WTC11 (cell line): ENCODE measurements at regions not wholly inside any gene's neighbourhood (a gene's known extent, or its start where the extent isn't known, plus 50 kb on each side); places are given as distances from the start of the nearest gene placed in this dataset.

Experiments used
- ATAC-seq: fragments of 200-7000 bp; cut with Tn5 transposase; 2 replicates; pipeline ENCODE4 v1.10.0; 2021; ENCODE audit warnings: mild to moderate bottlenecking, moderate library complexity
- CTCF ChIA-PET: fragments of 300-600 bp; sonication (Branson Sonifier 250); formaldehyde crosslinking; loops from one replicate; lab custom pipeline; 2021; ENCODE audit warnings: antibody characterized with exemption; lab: Charles Lee
- POLR2A ChIA-PET: fragments of 350-600 bp; sonication (Branson Sonifier 250); formaldehyde crosslinking; loops from one replicate; lab custom pipeline; 2021; ENCODE audit warnings: antibody characterized with exemption; lab: Charles Lee
- DNase-seq: peaks from one replicate; pipeline ENCODE4 v3.0.0; 2021; ENCODE audit warnings: low spot score
- H3K27ac Mint-ChIP-seq: 2 replicates; pipeline ENCODE4 v1.8.0; 2021; ENCODE audit warnings: mixed read lengths
- H3K27me3 Mint-ChIP-seq: 2 replicates; pipeline ENCODE4 v1.8.0; 2021; ENCODE audit warnings: low read depth, mild to moderate bottlenecking, moderate library complexity, mixed read lengths
- H3K36me3 Mint-ChIP-seq: 2 replicates; pipeline ENCODE4 v1.8.0; 2021; ENCODE audit warnings: mixed read lengths
- H3K4me1 Mint-ChIP-seq: 2 replicates; pipeline ENCODE4 v1.8.0; 2022; ENCODE audit warnings: mixed read lengths
- H3K4me3 Mint-ChIP-seq: 2 replicates; pipeline ENCODE4 v1.8.0; 2021; ENCODE audit warnings: mild to moderate bottlenecking, moderate library complexity, mixed read lengths
- H3K9me3 Mint-ChIP-seq: 2 replicates; pipeline ENCODE4 v1.8.0; 2021; ENCODE audit warnings: mixed read lengths
- HMGA2 ChIP-seq: fragments of 250-450 bp; sonication (Bioruptor Pico); IDR thresholded peaks from 2 replicates; pipeline ENCODE4 v1.4.0; 2021; ENCODE audit warnings: mild to moderate bottlenecking, moderate library complexity
- JUN ChIP-seq: sonication (generic); formaldehyde crosslinking; IDR thresholded peaks from 2 replicates; pipeline ENCODE4 v1.8.0; 2023; ENCODE audit warnings: mild to moderate bottlenecking, missing genetic modification reagents
- MYBL2 ChIP-seq: sonication (generic); formaldehyde crosslinking; IDR thresholded peaks from 2 replicates; pipeline ENCODE4 v1.8.1; 2023; ENCODE audit warnings: mild to moderate bottlenecking, moderate library complexity, missing genetic modification reagents
- TCF7 ChIP-seq: sonication (generic); formaldehyde crosslinking; IDR thresholded peaks from 2 replicates; pipeline ENCODE4 v1.8.0; 2022; ENCODE audit warnings: mild to moderate bottlenecking, low read depth, missing genetic modification reagents, moderate library complexity
- TP53 ChIP-seq: sonication (generic); formaldehyde crosslinking; IDR thresholded peaks from 2 replicates; pipeline ENCODE4 v1.8.1; 2023; ENCODE audit warnings: mild to moderate bottlenecking, missing genetic modification reagents
- ZNF121 ChIP-seq: sonication (generic); formaldehyde crosslinking; IDR thresholded peaks from 2 replicates; pipeline ENCODE4 v1.8.0; 2023; ENCODE audit warnings: missing genetic modification reagents
- ZNF219 ChIP-seq: sonication (generic); formaldehyde crosslinking; IDR thresholded peaks from 2 replicates; pipeline ENCODE4 v1.8.0; 2023; ENCODE audit warnings: missing genetic modification reagents, mild to moderate bottlenecking, borderline replicate concordance
- ZNF317 ChIP-seq: sonication (generic); formaldehyde crosslinking; IDR thresholded peaks from 2 replicates; pipeline ENCODE4 v1.8.1; 2023; ENCODE audit warnings: low read depth, mild to moderate bottlenecking, moderate library complexity, missing genetic modification reagents, borderline replicate concordance
- ZNF671 ChIP-seq: fragments of 250-450 bp; sonication (Bioruptor Pico); IDR thresholded peaks from 2 replicates; pipeline ENCODE4 v1.8.0; 2021; ENCODE audit warnings: mild to moderate bottlenecking
- TF ChIP-seq, protein P1 (sequence below): sonication (generic); formaldehyde crosslinking; IDR thresholded peaks from 2 replicates; pipeline ENCODE4 v1.8.1; 2023; ENCODE audit warnings: mild to moderate bottlenecking, missing genetic modification reagents
- TF ChIP-seq, protein P2 (sequence below): sonication (generic); formaldehyde crosslinking; IDR thresholded peaks from 2 replicates; pipeline ENCODE4 v1.8.1; 2022; ENCODE audit warnings: missing genetic modification reagents, borderline replicate concordance
- TF ChIP-seq, protein P3 (sequence below): fragments of 250-450 bp; sonication (Bioruptor Pico); conservative IDR thresholded peaks from 2 replicates; pipeline ENCODE4 v1.9.0; 2021; ENCODE audit warnings: mild to moderate bottlenecking
- TF ChIP-seq, protein P4 (sequence below): fragments of 250-450 bp; sonication (Bioruptor Pico); IDR thresholded peaks from 2 replicates; pipeline ENCODE4 v1.9.0; 2021; ENCODE audit warnings: moderate library complexity, mild to moderate bottlenecking, inconsistent platforms, borderline replicate concordance
- TF ChIP-seq, protein P5 (sequence below): sonication (generic); formaldehyde crosslinking; IDR thresholded peaks from 2 replicates; pipeline ENCODE4 v1.8.0; 2022; ENCODE audit warnings: mild to moderate bottlenecking, missing genetic modification reagents
- TF ChIP-seq, protein P6 (sequence below): fragments of 250-450 bp; sonication (Bioruptor Pico); IDR thresholded peaks from 2 replicates; pipeline ENCODE4 v1.9.0; 2021; ENCODE audit warnings: mild to moderate bottlenecking
- TF ChIP-seq, protein P7 (sequence below): sonication (generic); formaldehyde crosslinking; IDR thresholded peaks from 2 replicates; pipeline ENCODE4 v1.8.0; 2022; ENCODE audit warnings: mild to moderate bottlenecking, missing genetic modification reagents
- TF ChIP-seq, protein P8 (sequence below): sonication (generic); formaldehyde crosslinking; IDR thresholded peaks from 2 replicates; pipeline ENCODE4 v1.8.0; 2023; ENCODE audit warnings: missing genetic modification reagents, mild to moderate bottlenecking, borderline replicate concordance

DNA sequence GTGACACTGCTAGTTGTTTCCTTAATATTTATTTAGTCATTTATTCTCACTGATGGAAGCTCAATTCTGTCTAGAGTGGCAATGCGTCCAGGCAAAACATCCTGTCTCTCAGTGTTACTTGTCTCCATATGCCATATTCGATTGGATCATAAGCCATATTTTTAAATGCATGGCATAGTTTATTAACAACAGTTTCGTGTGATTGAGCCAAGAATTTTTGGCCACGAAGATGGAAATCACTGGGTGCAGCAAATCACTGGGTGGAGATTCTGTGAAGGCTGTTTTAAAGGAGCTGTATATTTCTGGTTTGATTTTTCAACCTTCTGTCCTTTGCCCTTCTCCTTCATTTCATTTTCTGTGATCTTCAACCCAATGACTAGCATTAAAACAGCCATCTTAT lies 205.2 kb downstream of the JRKL start (continued):
- TF ChIP-seq, protein P1, sequence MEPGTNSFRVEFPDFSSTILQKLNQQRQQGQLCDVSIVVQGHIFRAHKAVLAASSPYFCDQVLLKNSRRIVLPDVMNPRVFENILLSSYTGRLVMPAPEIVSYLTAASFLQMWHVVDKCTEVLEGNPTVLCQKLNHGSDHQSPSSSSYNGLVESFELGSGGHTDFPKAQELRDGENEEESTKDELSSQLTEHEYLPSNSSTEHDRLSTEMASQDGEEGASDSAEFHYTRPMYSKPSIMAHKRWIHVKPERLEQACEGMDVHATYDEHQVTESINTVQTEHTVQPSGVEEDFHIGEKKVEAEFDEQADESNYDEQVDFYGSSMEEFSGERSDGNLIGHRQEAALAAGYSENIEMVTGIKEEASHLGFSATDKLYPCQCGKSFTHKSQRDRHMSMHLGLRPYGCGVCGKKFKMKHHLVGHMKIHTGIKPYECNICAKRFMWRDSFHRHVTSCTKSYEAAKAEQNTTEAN (CRISPR knock-in tag), result no peak
- TF ChIP-seq MYBL2, result no peak

DNA sequence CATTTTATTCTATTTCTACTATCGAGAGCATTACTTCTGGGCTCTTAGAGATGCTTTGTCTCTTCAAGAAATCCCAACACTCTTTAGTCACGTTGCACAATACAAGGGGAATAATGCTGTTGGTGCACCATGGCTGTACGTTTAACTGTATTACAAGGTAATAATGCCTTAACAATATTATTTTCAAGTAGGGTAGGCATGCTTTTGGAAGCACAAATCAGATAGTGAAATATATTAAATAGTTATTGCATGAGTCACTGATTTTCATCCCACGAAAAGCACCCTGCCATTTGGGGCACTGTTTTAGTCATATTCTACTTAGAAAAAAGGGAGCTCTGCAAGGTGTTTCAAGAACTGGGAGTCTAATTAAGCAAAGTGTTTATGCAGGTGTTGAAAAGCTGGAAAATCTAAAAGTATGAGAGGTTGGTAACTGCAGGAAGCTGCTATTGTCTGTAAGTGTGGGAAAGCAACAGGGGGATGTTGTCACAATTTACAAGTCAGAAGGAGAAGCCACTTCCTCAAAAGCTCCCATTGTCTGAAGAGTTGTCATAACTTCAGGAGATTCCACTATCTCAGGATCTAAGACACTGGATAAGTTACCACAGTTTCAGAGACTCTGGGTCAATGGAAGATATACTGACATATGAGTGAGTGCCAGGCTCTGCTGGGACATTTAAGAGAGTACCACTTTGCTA lies 218.2 kb downstream of the JRKL start:
- Mint-ChIP-seq H3K27me3 (peaks cover 78% of the 10 kb centered on the region), H3K9me3 (peaks cover 16% of the 10 kb centered on the region), H3K36me3 (peaks cover 17% of the 10 kb centered on the region), H3K27ac (peak overlapping the region; percentile 58), H3K4me1 (peaks cover 56% of the 10 kb centered on the region), H3K4me3 (peak overlapping the region; percentile 22; the same call in 1 of the 2 replicates)
- ATAC-seq (peak; percentile 87), DNase-seq (no peak)
- CTCF ChIA-PET, result interaction anchor here (1.3 kb wide), 1 partner anchor 144 kb away, joined by 9 read pairs; no protein-coding TSS in a partner anchor
- POLR2A ChIA-PET, result no interaction called here
- TF ChIP-seq, protein P2, sequence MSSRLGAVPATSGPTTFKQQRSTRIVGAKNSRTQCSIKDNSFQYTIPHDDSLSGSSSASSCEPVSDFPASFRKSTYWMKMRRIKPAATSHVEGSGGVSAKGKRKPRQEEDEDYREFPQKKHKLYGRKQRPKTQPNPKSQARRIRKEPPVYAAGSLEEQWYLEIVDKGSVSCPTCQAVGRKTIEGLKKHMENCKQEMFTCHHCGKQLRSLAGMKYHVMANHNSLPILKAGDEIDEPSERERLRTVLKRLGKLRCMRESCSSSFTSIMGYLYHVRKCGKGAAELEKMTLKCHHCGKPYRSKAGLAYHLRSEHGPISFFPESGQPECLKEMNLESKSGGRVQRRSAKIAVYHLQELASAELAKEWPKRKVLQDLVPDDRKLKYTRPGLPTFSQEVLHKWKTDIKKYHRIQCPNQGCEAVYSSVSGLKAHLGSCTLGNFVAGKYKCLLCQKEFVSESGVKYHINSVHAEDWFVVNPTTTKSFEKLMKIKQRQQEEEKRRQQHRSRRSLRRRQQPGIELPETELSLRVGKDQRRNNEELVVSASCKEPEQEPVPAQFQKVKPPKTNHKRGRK (CRISPR knock-in tag), result no peak
- TF ChIP-seq, protein P1 (CRISPR knock-in tag), result no peak
- TF ChIP-seq HMGA2 (CRISPR knock-in tag) (no peak), ZNF671 (CRISPR knock-in tag) (no peak), ZNF219 (CRISPR knock-in tag) (no peak), TCF7 (CRISPR knock-in tag) (no peak), TP53 (no peak), ZNF317 (CRISPR knock-in tag) (no peak), JUN (CRISPR knock-in tag) (no peak), ZNF121 (CRISPR knock-in tag) (no peak)
- TF ChIP-seq, protein P3, sequence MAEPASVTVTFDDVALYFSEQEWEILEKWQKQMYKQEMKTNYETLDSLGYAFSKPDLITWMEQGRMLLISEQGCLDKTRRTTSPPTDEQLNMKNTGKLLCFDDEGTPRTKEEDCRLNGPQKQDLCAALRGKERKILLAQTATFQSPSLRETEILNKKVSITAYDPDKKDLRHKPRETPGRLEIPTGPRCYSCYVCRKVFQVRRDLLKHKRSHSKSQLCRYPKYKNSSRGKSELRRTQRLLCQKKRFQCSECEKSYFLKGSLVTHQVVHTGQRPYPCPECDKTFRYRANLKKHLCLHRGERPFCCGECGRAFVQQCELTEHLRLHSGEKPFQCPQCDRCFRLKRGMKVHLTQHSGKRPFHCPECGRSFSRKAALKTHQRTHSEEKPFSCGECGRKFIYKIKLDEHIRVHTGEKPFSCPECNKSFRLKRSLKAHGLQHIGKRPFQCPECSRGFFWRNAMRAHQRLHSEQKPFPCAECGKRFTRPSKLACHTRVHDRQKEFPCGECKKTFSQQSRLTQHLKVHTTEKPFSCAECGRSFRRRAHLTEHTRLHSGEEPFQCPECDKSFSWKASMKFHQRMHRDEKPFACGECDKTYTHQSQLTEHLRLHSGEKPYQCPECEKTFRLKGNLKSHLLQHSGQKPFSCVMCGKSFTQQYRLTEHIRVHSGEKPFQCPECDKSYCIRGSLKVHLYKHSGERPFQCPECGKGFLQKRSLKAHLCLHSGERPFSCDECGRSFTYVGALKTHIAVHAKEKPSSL (CRISPR knock-in tag), result 0 out of 2 replicates have a peak, but pooled peaks have one; percentile 34
- TF ChIP-seq, protein P4, sequence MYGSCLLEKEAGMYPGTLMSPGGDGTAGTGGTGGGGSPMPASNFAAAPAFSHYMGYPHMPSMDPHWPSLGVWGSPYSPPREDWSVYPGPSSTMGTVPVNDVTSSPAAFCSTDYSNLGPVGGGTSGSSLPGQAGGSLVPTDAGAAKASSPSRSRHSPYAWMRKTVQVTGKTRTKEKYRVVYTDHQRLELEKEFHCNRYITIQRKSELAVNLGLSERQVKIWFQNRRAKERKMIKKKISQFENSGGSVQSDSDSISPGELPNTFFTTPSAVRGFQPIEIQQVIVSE (CRISPR knock-in tag), result no peak
- TF ChIP-seq, protein P5, sequence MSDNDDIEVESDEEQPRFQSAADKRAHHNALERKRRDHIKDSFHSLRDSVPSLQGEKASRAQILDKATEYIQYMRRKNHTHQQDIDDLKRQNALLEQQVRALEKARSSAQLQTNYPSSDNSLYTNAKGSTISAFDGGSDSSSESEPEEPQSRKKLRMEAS (CRISPR knock-in tag), result no peak
- TF ChIP-seq, protein P6, sequence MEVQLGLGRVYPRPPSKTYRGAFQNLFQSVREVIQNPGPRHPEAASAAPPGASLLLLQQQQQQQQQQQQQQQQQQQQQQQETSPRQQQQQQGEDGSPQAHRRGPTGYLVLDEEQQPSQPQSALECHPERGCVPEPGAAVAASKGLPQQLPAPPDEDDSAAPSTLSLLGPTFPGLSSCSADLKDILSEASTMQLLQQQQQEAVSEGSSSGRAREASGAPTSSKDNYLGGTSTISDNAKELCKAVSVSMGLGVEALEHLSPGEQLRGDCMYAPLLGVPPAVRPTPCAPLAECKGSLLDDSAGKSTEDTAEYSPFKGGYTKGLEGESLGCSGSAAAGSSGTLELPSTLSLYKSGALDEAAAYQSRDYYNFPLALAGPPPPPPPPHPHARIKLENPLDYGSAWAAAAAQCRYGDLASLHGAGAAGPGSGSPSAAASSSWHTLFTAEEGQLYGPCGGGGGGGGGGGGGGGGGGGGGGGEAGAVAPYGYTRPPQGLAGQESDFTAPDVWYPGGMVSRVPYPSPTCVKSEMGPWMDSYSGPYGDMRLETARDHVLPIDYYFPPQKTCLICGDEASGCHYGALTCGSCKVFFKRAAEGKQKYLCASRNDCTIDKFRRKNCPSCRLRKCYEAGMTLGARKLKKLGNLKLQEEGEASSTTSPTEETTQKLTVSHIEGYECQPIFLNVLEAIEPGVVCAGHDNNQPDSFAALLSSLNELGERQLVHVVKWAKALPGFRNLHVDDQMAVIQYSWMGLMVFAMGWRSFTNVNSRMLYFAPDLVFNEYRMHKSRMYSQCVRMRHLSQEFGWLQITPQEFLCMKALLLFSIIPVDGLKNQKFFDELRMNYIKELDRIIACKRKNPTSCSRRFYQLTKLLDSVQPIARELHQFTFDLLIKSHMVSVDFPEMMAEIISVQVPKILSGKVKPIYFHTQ (CRISPR knock-in tag), result no peak
- TF ChIP-seq, protein P7, sequence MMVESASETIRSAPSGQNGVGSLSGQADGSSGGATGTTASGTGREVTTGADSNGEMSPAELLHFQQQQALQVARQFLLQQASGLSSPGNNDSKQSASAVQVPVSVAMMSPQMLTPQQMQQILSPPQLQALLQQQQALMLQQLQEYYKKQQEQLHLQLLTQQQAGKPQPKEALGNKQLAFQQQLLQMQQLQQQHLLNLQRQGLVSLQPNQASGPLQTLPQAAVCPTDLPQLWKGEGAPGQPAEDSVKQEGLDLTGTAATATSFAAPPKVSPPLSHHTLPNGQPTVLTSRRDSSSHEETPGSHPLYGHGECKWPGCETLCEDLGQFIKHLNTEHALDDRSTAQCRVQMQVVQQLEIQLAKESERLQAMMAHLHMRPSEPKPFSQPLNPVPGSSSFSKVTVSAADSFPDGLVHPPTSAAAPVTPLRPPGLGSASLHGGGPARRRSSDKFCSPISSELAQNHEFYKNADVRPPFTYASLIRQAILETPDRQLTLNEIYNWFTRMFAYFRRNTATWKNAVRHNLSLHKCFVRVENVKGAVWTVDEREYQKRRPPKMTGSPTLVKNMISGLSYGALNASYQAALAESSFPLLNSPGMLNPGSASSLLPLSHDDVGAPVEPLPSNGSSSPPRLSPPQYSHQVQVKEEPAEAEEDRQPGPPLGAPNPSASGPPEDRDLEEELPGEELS (CRISPR knock-in tag), result peak; percentile 57; the same call in 1 of the 2 replicates
- TF ChIP-seq, protein P8, sequence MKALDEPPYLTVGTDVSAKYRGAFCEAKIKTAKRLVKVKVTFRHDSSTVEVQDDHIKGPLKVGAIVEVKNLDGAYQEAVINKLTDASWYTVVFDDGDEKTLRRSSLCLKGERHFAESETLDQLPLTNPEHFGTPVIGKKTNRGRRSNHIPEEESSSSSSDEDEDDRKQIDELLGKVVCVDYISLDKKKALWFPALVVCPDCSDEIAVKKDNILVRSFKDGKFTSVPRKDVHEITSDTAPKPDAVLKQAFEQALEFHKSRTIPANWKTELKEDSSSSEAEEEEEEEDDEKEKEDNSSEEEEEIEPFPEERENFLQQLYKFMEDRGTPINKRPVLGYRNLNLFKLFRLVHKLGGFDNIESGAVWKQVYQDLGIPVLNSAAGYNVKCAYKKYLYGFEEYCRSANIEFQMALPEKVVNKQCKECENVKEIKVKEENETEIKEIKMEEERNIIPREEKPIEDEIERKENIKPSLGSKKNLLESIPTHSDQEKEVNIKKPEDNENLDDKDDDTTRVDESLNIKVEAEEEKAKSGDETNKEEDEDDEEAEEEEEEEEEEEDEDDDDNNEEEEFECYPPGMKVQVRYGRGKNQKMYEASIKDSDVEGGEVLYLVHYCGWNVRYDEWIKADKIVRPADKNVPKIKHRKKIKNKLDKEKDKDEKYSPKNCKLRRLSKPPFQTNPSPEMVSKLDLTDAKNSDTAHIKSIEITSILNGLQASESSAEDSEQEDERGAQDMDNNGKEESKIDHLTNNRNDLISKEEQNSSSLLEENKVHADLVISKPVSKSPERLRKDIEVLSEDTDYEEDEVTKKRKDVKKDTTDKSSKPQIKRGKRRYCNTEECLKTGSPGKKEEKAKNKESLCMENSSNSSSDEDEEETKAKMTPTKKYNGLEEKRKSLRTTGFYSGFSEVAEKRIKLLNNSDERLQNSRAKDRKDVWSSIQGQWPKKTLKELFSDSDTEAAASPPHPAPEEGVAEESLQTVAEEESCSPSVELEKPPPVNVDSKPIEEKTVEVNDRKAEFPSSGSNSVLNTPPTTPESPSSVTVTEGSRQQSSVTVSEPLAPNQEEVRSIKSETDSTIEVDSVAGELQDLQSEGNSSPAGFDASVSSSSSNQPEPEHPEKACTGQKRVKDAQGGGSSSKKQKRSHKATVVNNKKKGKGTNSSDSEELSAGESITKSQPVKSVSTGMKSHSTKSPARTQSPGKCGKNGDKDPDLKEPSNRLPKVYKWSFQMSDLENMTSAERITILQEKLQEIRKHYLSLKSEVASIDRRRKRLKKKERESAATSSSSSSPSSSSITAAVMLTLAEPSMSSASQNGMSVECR (CRISPR knock-in tag), result no peak
